A673 (cell line): ENCODE measurements at regions not wholly inside any gene's neighbourhood (a gene's known extent, or its start where the extent isn't known, plus 50 kb on each side); places are given as distances from the start of the nearest gene placed in this dataset.

Source experiments
- BruUV-seq: library from RNA; stranded (reverse); fragments of 400-500 nt; replicated peaks from 2 replicates; lab custom pipeline; 2021; lab: Mats Ljungman, UMichigan
- CTCF ChIA-PET: fragments of 300-600 bp; sonication (Branson Sonifier 250); formaldehyde crosslinking; loops from one replicate; lab custom pipeline; 2022; ENCODE audit warnings: antibody characterized with exemption; lab: Charles Lee
- POLR2A ChIA-PET: fragments of 300-600 bp; sonication (Branson Sonifier 250); formaldehyde crosslinking; loops from one replicate; lab custom pipeline; 2022; ENCODE audit warnings: antibody characterized with exemption; ENCODE audit not compliant: low non-redundant PET; lab: Charles Lee
- DNase-seq: peaks from one replicate; pipeline ENCODE4 v3.0.0-alpha.2; 2015; ENCODE audit warnings: low spot score
- H3K27ac ChIP-seq: fragments of 200-600 bp; sonication (generic); 2 replicates; pipeline ENCODE4 v1.5.1; 2016; ENCODE audit warnings: mixed run types, low read depth, mild to moderate bottlenecking, mixed read lengths, antibody characterized with exemption, low read length; ENCODE audit not compliant: poor library complexity, severe bottlenecking
- H3K27me3 ChIP-seq: fragments of 200-600 bp; sonication (generic); replicated peaks from 2 replicates; pipeline ENCODE4 v1.6.1; 2017; ENCODE audit warnings: mixed run types, low read depth, mild to moderate bottlenecking, mixed read lengths, antibody characterized with exemption, low read length; ENCODE audit not compliant: insufficient read depth, poor library complexity
- H3K36me3 ChIP-seq: fragments of 200-600 bp; sonication (generic); 2 replicates; pipeline ENCODE4 v1.6.1; 2016; ENCODE audit warnings: mixed run types, mild to moderate bottlenecking, mixed read lengths, antibody characterized with exemption, low read length; ENCODE audit not compliant: insufficient read depth, poor library complexity, severe bottlenecking
- H3K4me1 ChIP-seq: fragments of 200-600 bp; sonication (generic); 2 replicates; pipeline ENCODE4 v1.6.1; 2017; ENCODE audit warnings: mixed run types, mild to moderate bottlenecking, mixed read lengths, antibody characterized with exemption, low read length; ENCODE audit not compliant: insufficient read depth, poor library complexity, severe bottlenecking
- H3K4me3 ChIP-seq: fragments of 200-600 bp; sonication (generic); 2 replicates; pipeline ENCODE4 v1.5.1; 2016; ENCODE audit warnings: low read depth, mixed run types, mild to moderate bottlenecking, mixed read lengths, low read length; ENCODE audit not compliant: poor library complexity, severe bottlenecking
- H3K9me3 ChIP-seq: fragments of 200-600 bp; sonication (generic); 2 replicates; pipeline ENCODE4 v1.6.1; 2016; ENCODE audit warnings: mixed run types, low read depth, mild to moderate bottlenecking, mixed read lengths, antibody characterized with exemption, low read length; ENCODE audit not compliant: poor library complexity, severe bottlenecking
- CTCF ChIP-seq: fragments of 300-800, 200-600 bp; sonication (generic); conservative IDR thresholded peaks from 2 replicates; pipeline ENCODE4 v1.5.1; 2017; ENCODE audit warnings: low read depth, mild to moderate bottlenecking, antibody characterized with exemption, low read length, moderate library complexity, mixed read lengths
- EZH2 ChIP-seq: fragments of 200-600 bp; sonication (generic); IDR thresholded peaks from 2 replicates; pipeline ENCODE4 v1.6.1; 2017; ENCODE audit warnings: borderline replicate concordance, low read depth, mild to moderate bottlenecking, mixed read lengths, antibody characterized with exemption, low read length; ENCODE audit not compliant: poor library complexity, severe bottlenecking
- intact Hi-C: fragments of 100-400 bp; cut with micrococcal nuclease; formaldehyde crosslinking; loops from one replicate; pipeline ENCODE4 v1.10.0; 2022; ENCODE audit not compliant: unreplicated experiment

- BruUV-seq, result no TSS peak
- Histone ChIP-seq H3K36me3 (no peaks in the 10 kb centered on the region), H3K9me3 (no peaks in the 10 kb centered on the region), H3K27ac (no peak overlapping the region), H3K4me3 (no peak overlapping the region), H3K4me1 (no peaks in the 10 kb centered on the region), H3K27me3 (no peaks in the 10 kb centered on the region)
- ChIA-PET POLR2A (no interaction called here), CTCF (no interaction called here)
- DNase-seq, result no peak
- no peak for TF ChIP-seq CTCF
- TF ChIP-seq EZH2, result no peak
- intact Hi-C loops, result no loop called here
These were observed 79.0 kb downstream of the ZNF281 start for GRCh38 chr1:200330741-200331428.

- Histone ChIP-seq H3K27me3 (no peaks in the 10 kb centered on the region), H3K4me1 (no peaks in the 10 kb centered on the region), H3K27ac (no peak overlapping the region), H3K4me3 (no peak overlapping the region), H3K9me3 (no peaks in the 10 kb centered on the region), H3K36me3 (no peaks in the 10 kb centered on the region)
- intact Hi-C loops, result no loop called here
- ChIA-PET CTCF (no interaction called here), POLR2A (no interaction called here)
- no peak for TF ChIP-seq CTCF
- TF ChIP-seq EZH2, result no peak
- no TSS peak for BruUV-seq
- no peak for DNase-seq
These were observed 80.5 kb downstream of the ZNF281 start for GRCh38 chr1:200329208-200329882.

- H3K4me3 ChIP-seq, result no peak overlapping the region
- H3K27ac ChIP-seq, result no peak overlapping the region
- no peaks in the 10 kb centered on the region for H3K36me3 ChIP-seq
- DNase-seq, result no peak
- no peak for TF ChIP-seq EZH2
- no peak for TF ChIP-seq CTCF
- ChIA-PET POLR2A (no interaction called here), CTCF (no interaction called here)
- H3K27me3 ChIP-seq, result no peaks in the 10 kb centered on the region
- no peaks in the 10 kb centered on the region for H3K4me1 ChIP-seq
- no TSS peak for BruUV-seq
- no peaks in the 10 kb centered on the region for H3K9me3 ChIP-seq
- intact Hi-C loops, result no loop called here
These were observed 81.5 kb downstream of the ZNF281 start for GRCh38 chr1:200328379-200328778.
